Psoas muscle (tissue), 7 donors: ENCODE measurements at regions not wholly inside any gene's neighbourhood (a gene's known extent, or its start where the extent isn't known, plus 50 kb on each side); places are given as distances from the start of the nearest gene placed in this dataset.

ENCODE experiments used
- ATAC-seq, 4 donors: fragments of 200-7000 bp; cut with Tn5 transposase; one replicate each; pipeline ENCODE4 v1.9.1; 2020; ENCODE audit warnings: moderate library complexity in 3 of 4, mild to moderate bottlenecking in 2 of 4
- DNase-seq, 2 donors: peaks; one replicate each; pipeline ENCODE4 v3.0.0-alpha.2; 2020
- H3K27ac ChIP-seq: fragments of 200-600 bp; one replicate; pipeline ENCODE4 v1.8.0; 2022
- H3K27me3 ChIP-seq, 3 donors: fragments of 200-600 bp in 1 of 3; one replicate each; pipeline versions ENCODE4 v1.6.1 to v1.8.0; 2013 to 2022; ENCODE audit warnings: low read length in 2 of 3, mild to moderate bottlenecking in 2 of 3, moderate library complexity in 1 of 3; ENCODE audit not compliant: insufficient read depth in 3 of 3
- H3K36me3 ChIP-seq, 2 donors: fragments of 200-600 bp in 1 of 2; one replicate each; pipeline versions ENCODE4 v1.6.1 to v1.8.0; 2013 to 2022; ENCODE audit warnings: low read depth in 1 of 2, mild to moderate bottlenecking in 1 of 2, moderate library complexity in 1 of 2; ENCODE audit not compliant: insufficient read depth in 1 of 2
- H3K4me1 ChIP-seq: fragments of 200-600 bp; one replicate; pipeline ENCODE4 v1.8.0; 2022
- H3K4me3 ChIP-seq: fragments of 200-600 bp; one replicate; pipeline ENCODE4 v1.8.0; 2022; ENCODE audit warnings: mild to moderate bottlenecking
- H3K9me3 ChIP-seq: fragments of 200-600 bp; one replicate; pipeline ENCODE4 v1.8.0; 2022
- WGBS, 3 donors: extraction: QIAGEN DNeasy Blood & Tissue Kit; methylation state at CpG; one replicate each; pipeline versions ENCODE4 v1.1.6 to v1.1.7; 2013; 5-methylcytosine and 5-hydroxymethylcytosine counted together
- intact Hi-C, 2 donors: fragments of 100-400 bp; cut with DNase I; formaldehyde crosslinking; loops; one replicate each; pipeline versions ENCODE4 v1.11.0 to v1.14.2; 2022
- TF ChIP-seq, protein P1 (sequence below): fragments of 200-600 bp; IDR thresholded peaks from one replicate; pipeline ENCODE4 v1.8.0; 2022; ENCODE audit warnings: antibody characterized with exemption
- donor health status: healthy with polysubstance abuse.
- donor health status: DM: no; HTN: no; CAD: no; lungs with moderate emphysema.
- donor health status: Bipolar disorder and iron deficiency.
- donor health status: healthy.
- donor health status: DM: yes; HTN: yes; CAD: no.
- donor health status: DM: no; HTN: no; CAD: no.
- donor health status: DM: yes; HTN: yes; CAD: no.

DNA sequence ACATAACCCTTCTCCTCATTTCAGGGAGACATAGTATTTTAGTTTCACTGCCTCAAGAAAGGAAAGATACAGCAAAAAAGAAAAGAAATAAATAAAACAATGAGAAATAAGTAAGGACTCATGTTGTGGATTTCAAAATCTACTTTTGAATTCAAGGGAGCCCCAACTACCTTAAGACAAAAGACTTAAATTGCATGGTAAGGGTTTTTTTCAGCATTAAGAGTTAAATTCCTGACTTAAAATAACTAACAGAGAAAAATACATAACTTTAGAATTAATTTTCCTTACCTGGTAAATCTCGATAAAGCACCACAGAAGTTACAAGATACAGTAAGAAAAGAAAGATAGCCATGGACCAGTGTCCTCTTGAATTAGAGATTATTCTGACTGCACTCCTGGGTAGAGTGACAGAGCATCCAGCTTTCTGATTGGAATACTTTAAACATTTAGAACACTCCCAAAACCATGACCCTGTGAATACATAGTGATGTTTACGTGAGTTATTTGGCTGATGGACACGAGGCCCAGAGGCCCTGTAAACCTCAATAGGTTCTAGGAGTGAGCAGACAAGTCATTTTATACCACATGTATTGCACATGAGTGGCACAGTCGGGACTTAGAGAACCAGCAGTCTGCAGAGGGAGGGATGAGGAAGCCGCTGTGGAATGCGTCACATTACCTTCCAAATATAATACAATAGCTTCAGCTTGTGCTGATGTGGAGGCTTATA lies 292.5 kb upstream of the SEMA3C start:
- H3K36me3 ChIP-seq, result no peaks in the 10 kb centered on the region
- TF ChIP-seq, protein P1, sequence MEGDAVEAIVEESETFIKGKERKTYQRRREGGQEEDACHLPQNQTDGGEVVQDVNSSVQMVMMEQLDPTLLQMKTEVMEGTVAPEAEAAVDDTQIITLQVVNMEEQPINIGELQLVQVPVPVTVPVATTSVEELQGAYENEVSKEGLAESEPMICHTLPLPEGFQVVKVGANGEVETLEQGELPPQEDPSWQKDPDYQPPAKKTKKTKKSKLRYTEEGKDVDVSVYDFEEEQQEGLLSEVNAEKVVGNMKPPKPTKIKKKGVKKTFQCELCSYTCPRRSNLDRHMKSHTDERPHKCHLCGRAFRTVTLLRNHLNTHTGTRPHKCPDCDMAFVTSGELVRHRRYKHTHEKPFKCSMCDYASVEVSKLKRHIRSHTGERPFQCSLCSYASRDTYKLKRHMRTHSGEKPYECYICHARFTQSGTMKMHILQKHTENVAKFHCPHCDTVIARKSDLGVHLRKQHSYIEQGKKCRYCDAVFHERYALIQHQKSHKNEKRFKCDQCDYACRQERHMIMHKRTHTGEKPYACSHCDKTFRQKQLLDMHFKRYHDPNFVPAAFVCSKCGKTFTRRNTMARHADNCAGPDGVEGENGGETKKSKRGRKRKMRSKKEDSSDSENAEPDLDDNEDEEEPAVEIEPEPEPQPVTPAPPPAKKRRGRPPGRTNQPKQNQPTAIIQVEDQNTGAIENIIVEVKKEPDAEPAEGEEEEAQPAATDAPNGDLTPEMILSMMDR, result no peak
- no peak overlapping the region for H3K4me3 ChIP-seq
- intact Hi-C loops, result no loop called here
- no peak for DNase-seq
- H3K9me3 ChIP-seq, result no peaks in the 10 kb centered on the region
- H3K4me1 ChIP-seq, result no peaks in the 10 kb centered on the region
- no peaks in the 10 kb centered on the region for H3K27me3 ChIP-seq
- no peak overlapping the region for H3K27ac ChIP-seq
- ATAC-seq, result peak in 3 of 4 donors; percentile 32 to 69 (median 32)
- WGBS, 3 donors, result 40 to 47% (median 43%) methylated on average over 6 of the region's 6 CpGs

DNA sequence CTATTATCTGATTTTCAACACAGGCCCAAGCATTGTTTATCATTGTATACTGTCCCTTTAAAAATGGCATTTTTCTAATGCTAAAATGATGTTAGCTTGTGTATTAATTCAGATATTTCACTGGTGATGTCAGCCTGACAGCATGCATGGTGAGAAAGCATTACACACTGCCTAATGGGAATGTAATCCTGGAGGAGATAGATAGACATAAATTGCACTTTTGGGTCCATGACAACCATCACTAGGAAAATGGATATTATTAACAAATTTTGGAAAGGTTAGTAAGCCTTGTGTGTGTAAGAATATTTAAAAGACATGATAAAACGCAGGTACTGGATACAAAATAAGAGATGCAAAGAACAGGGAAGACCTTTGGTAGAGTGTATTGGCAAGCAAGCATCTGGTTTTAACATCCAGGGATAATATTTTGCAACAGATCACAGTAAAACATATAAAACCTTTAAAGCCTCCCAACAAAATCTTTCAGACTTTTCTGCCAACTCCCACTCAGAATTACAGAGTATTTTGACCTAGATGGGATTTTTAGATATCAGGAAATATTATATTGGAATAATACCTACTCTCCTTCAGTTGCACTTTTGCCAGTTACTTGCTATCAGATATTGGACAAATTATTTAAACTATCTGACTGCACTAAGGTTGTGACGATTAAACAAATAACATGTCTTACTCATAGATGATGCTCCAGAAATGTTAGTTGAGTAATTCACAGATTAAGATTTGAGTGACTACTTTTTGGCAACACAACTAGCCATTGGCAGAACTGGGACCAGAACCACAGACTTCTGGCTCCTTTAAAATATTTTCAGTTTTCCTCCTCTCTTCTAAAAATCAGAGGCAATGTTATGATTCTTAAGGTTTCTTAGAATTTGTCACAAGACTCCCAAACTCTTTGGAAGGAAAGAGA lies 291.6 kb upstream of the SEMA3C start:
- Histone ChIP-seq H3K27ac (no peak overlapping the region), H3K36me3 (no peaks in the 10 kb centered on the region), H3K9me3 (no peaks in the 10 kb centered on the region), H3K27me3 (no peaks in the 10 kb centered on the region), H3K4me3 (no peak overlapping the region), H3K4me1 (no peaks in the 10 kb centered on the region)
- TF ChIP-seq, protein P1, result no peak
- ATAC-seq, result no peak
- intact Hi-C loops, result no loop called here
- WGBS, 3 donors, result 50 to 66% (median 51%) methylated on average over 2 of the region's 2 CpGs
- DNase-seq, result no peak

DNA sequence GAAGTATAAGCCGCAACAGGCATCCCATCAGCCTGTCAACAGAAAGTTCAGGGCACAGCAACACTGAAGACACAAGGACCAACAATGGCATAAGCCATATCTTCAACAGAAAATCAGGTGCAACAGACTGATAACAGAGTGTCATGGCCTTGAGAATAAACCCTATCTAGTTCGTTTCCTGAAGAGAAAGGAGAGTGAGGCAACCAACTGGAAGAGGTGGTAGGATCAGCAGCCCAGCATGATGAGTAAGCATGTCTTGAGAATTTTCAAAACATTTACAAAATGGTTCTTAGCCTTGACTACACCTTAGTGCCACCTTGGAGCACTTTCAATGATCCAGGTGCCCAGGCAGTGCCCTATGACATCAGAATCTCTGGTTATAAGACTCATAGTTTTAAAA lies 290.2 kb upstream of the SEMA3C start:
- no peaks in the 10 kb centered on the region for H3K27me3 ChIP-seq
- H3K4me1 ChIP-seq, result no peaks in the 10 kb centered on the region
- TF ChIP-seq, protein P1, result no peak
- H3K4me3 ChIP-seq, result no peak overlapping the region
- H3K36me3 ChIP-seq, result no peaks in the 10 kb centered on the region
- ATAC-seq, result no peak
- intact Hi-C loops, result no loop called here
- no peak for DNase-seq
- 87 to 91% (median 89%) methylated on average over 2 of the region's 2 CpGs for WGBS, 3 donors
- no peak overlapping the region for H3K27ac ChIP-seq
- H3K9me3 ChIP-seq, result no peaks in the 10 kb centered on the region

DNA sequence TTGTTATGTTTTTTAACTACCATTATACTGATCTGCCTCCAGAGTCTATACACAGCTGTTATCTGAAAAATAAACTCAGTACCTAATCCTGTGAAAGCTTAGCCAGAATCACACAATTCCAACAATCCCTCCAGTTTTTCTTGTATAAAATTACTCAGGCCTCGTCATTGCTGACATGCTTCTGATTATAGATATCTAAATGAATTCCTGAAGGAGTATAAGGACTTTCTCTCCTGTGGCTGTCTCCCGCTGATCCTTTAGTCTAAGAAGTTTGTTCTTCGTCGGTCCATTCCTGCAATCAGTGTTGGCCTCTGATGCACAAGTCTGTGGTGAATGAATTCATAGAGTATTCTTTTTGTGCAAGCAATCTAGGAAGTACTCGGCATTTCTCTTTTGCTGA lies 288.9 kb upstream of the SEMA3C start:
- intact Hi-C loops, result no loop called here
- Histone ChIP-seq H3K27me3 (no peaks in the 10 kb centered on the region), H3K4me3 (no peak overlapping the region), H3K9me3 (no peaks in the 10 kb centered on the region), H3K36me3 (no peaks in the 10 kb centered on the region), H3K4me1 (no peaks in the 10 kb centered on the region), H3K27ac (no peak overlapping the region)
- ATAC-seq (no peak), DNase-seq (no peak)
- WGBS, 3 donors, result 62 to 65% (median 65%) methylated on average over 5 of the region's 5 CpGs
- TF ChIP-seq, protein P1, result no peak
